ENCODE measurements at regions not wholly inside any gene's neighbourhood (a gene's known extent, or its start where the extent isn't known, plus 50 kb on each side); places are given as distances from the start of the nearest gene placed in this dataset.

- H3K27ac ChIP-seq (ENCODE audit: low read depth, low read length): no peak overlapping the region
- no peak overlapping the region for H3K4me3 ChIP-seq (ENCODE audit: low read depth in 1 of 2, low read length in 2 of 2)
- no peaks in the 10 kb centered on the region for H3K36me3 ChIP-seq (ENCODE audit: insufficient read depth, low read length)
- no peak overlapping the region for H3K9ac ChIP-seq (ENCODE audit: low read length)
- no peaks in the 10 kb centered on the region for H3K9me3 ChIP-seq (ENCODE audit: low read length)
- H3K4me1 ChIP-seq (ENCODE audit: insufficient read depth, low read length): no peaks in the 10 kb centered on the region
- no peaks in the 10 kb centered on the region for H3K27me3 ChIP-seq (ENCODE audit: control insufficient read depth in 1 of 2, insufficient read depth in 2 of 2, low read length in 2 of 2)
These were observed 58.5 kb upstream of the PRICKLE1 start for GRCh38 chr12:42648061-42648460.

GRCh38 chr12:42643881-42644579 lies 54.5 kb upstream of the PRICKLE1 start:
- Histone ChIP-seq H3K4me1 (ENCODE audit: insufficient read depth, low read length) (no peaks in the 10 kb centered on the region), H3K36me3 (ENCODE audit: insufficient read depth, low read length) (no peaks in the 10 kb centered on the region), H3K9me3 (ENCODE audit: low read length) (no peaks in the 10 kb centered on the region), H3K27me3 (ENCODE audit: control insufficient read depth in 1 of 2, insufficient read depth in 2 of 2, low read length in 2 of 2) (no peaks in the 10 kb centered on the region), H3K27ac (ENCODE audit: low read depth, low read length) (no peak overlapping the region), H3K9ac (ENCODE audit: low read length) (no peak overlapping the region), H3K4me3 (ENCODE audit: low read depth in 1 of 2, low read length in 2 of 2) (no peak overlapping the region)

GRCh38 chr12:42641221-42641885 lies 51.8 kb upstream of the PRICKLE1 start:
- no peaks in the 10 kb centered on the region for H3K36me3 ChIP-seq (ENCODE audit: insufficient read depth, low read length)

DNA sequence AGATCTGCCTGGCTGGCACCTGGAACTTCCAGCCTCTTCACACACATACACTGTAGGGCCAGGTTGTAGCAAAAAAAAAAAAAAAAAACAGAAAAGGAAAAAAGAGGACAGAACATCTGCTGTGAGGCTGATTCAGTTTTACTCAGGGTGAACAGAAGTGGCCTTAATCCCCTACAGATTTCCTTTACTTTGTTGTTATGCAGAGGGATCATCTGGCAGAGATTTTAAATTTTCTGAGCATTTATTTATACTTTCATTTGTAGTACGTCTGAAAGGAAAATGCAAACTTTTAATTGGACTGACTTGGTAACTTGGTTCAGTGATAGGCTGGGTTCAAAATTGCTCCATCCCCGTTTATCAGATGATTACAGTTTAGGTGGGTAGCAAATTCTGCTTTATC lies 50.8 kb upstream of the PRICKLE1 start:
- H3K9ac ChIP-seq (ENCODE audit: low read length): no peak overlapping the region
- no peak overlapping the region for H3K4me3 ChIP-seq (ENCODE audit: low read depth in 1 of 2, low read length in 2 of 2)
- no peaks in the 10 kb centered on the region for H3K36me3 ChIP-seq (ENCODE audit: insufficient read depth, low read length)
- no peaks in the 10 kb centered on the region for H3K27me3 ChIP-seq (ENCODE audit: control insufficient read depth in 1 of 2, insufficient read depth in 2 of 2, low read length in 2 of 2)
- H3K9me3 ChIP-seq (ENCODE audit: low read length): no peaks in the 10 kb centered on the region
- no peak overlapping the region for H3K27ac ChIP-seq (ENCODE audit: low read depth, low read length)
- no peaks in the 10 kb centered on the region for H3K4me1 ChIP-seq (ENCODE audit: insufficient read depth, low read length)

More at GRCh38 chr12:42641221-42641885, 51.8 kb upstream of the PRICKLE1 start:
- H3K4me3 ChIP-seq (ENCODE audit: low read depth in 1 of 2, low read length in 2 of 2): no peak overlapping the region
- H3K27me3 ChIP-seq (ENCODE audit: control insufficient read depth in 1 of 2, insufficient read depth in 2 of 2, low read length in 2 of 2): no peaks in the 10 kb centered on the region
- no peak overlapping the region for H3K27ac ChIP-seq (ENCODE audit: low read depth, low read length)
- H3K9ac ChIP-seq (ENCODE audit: low read length): no peak overlapping the region
- H3K9me3 ChIP-seq (ENCODE audit: low read length): no peaks in the 10 kb centered on the region
- H3K4me1 ChIP-seq (ENCODE audit: insufficient read depth, low read length): no peaks in the 10 kb centered on the region

DNA sequence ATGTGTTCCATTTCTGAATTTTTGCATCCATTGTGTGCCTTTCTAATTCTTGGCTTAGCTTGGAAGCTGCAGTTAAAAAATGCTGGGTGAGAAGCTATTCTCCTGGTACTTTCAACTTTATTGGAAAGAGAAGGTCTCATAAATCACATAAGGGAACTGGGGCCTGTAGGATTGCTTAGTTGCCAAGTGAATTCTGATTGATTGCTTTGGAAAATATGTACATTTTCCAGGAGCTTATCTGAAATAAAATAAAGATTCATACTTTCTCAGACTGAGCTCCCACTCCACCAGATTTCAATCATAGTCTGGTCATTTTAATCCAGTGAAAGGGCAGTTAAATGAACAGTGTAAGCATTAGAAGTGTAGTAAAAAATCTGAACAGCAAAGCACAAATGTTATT lies 50.0 kb upstream of the PRICKLE1 start:
- no peak overlapping the region for H3K9ac ChIP-seq (ENCODE audit: low read length)
- no peaks in the 10 kb centered on the region for H3K4me1 ChIP-seq (ENCODE audit: insufficient read depth, low read length)
- no peaks in the 10 kb centered on the region for H3K36me3 ChIP-seq (ENCODE audit: insufficient read depth, low read length)
- no peak overlapping the region for H3K27ac ChIP-seq (ENCODE audit: low read depth, low read length)
- no peaks in the 10 kb centered on the region for H3K27me3 ChIP-seq (ENCODE audit: control insufficient read depth in 1 of 2, insufficient read depth in 2 of 2, low read length in 2 of 2)
- H3K4me3 ChIP-seq (ENCODE audit: low read depth in 1 of 2, low read length in 2 of 2): no peak overlapping the region
- H3K9me3 ChIP-seq (ENCODE audit: low read length): no peaks in the 10 kb centered on the region
